ENCODE measurements at regions not wholly inside any gene's neighbourhood (a gene's known extent, or its start where the extent isn't known, plus 50 kb on each side); places are given as distances from the start of the nearest gene placed in this dataset.

DNA sequence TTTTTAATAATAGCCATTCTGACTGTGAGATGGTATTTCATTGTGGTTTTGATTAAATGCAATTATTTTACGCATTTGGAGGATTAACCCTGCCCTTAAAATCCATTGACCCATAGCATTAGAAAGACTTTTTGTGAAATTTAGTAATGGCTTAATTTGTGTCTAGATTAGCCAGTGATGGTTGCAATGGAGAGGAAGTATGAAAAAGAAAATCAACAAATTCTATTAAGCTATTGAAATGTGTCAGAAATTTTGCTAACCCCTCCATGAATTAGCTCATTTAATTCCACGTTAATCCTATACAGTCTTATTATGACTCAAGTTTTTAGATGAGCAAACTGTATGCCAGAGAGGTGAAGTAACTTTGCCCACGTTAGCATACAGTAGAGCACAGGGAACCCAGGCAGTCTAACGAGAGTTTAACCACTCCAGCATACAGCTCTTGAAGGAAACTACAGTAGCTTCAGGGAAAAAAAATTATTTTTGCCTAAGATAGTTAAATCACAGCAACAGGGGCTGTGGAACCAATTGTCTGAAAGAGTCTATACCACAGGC is 158.2 kb upstream of the PPP2R2B start:
- TF ChIP-seq EP300 (IDR thresholded peaks at IDR 0.05), result no peak
- TF ChIP-seq, protein P1, sequence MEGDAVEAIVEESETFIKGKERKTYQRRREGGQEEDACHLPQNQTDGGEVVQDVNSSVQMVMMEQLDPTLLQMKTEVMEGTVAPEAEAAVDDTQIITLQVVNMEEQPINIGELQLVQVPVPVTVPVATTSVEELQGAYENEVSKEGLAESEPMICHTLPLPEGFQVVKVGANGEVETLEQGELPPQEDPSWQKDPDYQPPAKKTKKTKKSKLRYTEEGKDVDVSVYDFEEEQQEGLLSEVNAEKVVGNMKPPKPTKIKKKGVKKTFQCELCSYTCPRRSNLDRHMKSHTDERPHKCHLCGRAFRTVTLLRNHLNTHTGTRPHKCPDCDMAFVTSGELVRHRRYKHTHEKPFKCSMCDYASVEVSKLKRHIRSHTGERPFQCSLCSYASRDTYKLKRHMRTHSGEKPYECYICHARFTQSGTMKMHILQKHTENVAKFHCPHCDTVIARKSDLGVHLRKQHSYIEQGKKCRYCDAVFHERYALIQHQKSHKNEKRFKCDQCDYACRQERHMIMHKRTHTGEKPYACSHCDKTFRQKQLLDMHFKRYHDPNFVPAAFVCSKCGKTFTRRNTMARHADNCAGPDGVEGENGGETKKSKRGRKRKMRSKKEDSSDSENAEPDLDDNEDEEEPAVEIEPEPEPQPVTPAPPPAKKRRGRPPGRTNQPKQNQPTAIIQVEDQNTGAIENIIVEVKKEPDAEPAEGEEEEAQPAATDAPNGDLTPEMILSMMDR (IDR thresholded peaks at IDR 0.05), result no peak
